IMR-90 (cell line): ENCODE measurements at regions not wholly inside any gene's neighbourhood (a gene's known extent, or its start where the extent isn't known, plus 50 kb on each side); places are given as distances from the start of the nearest gene placed in this dataset.

Experiments used
- ATAC-seq: fragments of 200-7000 bp; cut with Tn5 transposase; 2 replicates; pipeline ENCODE4 v1.9.1; 2020; ENCODE audit warnings: low read depth, mild to moderate bottlenecking, moderate library complexity
- BruUV-seq: library from RNA; stranded (reverse); fragments of 400-500 nt; replicated peaks from 2 replicates; lab custom pipeline; 2021; lab: Mats Ljungman, UMichigan
- CTCF ChIA-PET: fragments of 300-600 bp; formaldehyde crosslinking; extraction: SDS; loops from one replicate; lab custom pipeline; 2021; ENCODE audit warnings: antibody characterized with exemption; lab: Yijun Ruan, JAX
- POLR2A ChIA-PET: fragments of 300-600 bp; sonication (Branson Sonifier 250); formaldehyde crosslinking; loops from one replicate; lab custom pipeline; 2022; ENCODE audit warnings: antibody characterized with exemption; ENCODE audit not compliant: unreplicated experiment; lab: Charles Lee
- DNase-seq: peaks from one replicate; pipeline ENCODE4 v3.0.0; 2013
- H2AFZ ChIP-seq: replicated peaks from 2 replicates; pipeline ENCODE3; 2013; ENCODE audit warnings: low read length, mild to moderate bottlenecking; ENCODE audit not compliant: poor library complexity
- H2AK5ac ChIP-seq: 2 replicates; pipeline ENCODE4 v1.6.1; 2013; ENCODE audit warnings: low read depth, low read length, inconsistent platforms
- H2AK9ac ChIP-seq: replicated peaks from 2 replicates; pipeline ENCODE3; 2013; ENCODE audit warnings: mild to moderate bottlenecking, low read depth, low read length, moderate library complexity; ENCODE audit not compliant: poor library complexity
- H2BK120ac ChIP-seq: 2 replicates; pipeline ENCODE4 v1.6.1; 2013; ENCODE audit warnings: low read depth, low read length, inconsistent platforms
- H2BK15ac ChIP-seq: 3 replicates; pipeline ENCODE4 v1.6.1; 2013; ENCODE audit warnings: low read depth, low read length, inconsistent platforms
- H2BK20ac ChIP-seq: 2 replicates; pipeline ENCODE4 v1.6.1; 2013; ENCODE audit warnings: low read depth, mild to moderate bottlenecking, inconsistent platforms, low read length, moderate library complexity
- H2BK5ac ChIP-seq: 2 replicates; pipeline ENCODE4 v1.6.1; 2013; ENCODE audit warnings: mild to moderate bottlenecking, low read depth, low read length, inconsistent platforms; ENCODE audit not compliant: poor library complexity, severe bottlenecking
- H3K14ac ChIP-seq: replicated peaks from 2 replicates; pipeline ENCODE4 v1.6.1; 2013; ENCODE audit warnings: low read depth, low read length, inconsistent platforms
- H3K18ac ChIP-seq: 2 replicates; pipeline ENCODE4 v1.6.1; 2013; ENCODE audit warnings: low read depth, low read length, control low read depth
- H3K23ac ChIP-seq: 2 replicates; pipeline ENCODE4 v1.6.1; 2013; ENCODE audit warnings: low read depth, low read length, inconsistent platforms
- H3K27ac ChIP-seq: 2 replicates; pipeline ENCODE4 v1.5.1; 2013; ENCODE audit warnings: mild to moderate bottlenecking, control low read depth, low read length; ENCODE audit not compliant: insufficient read depth
- H3K27me3 ChIP-seq: 2 replicates; pipeline ENCODE4 v1.6.1; 2013; ENCODE audit warnings: low read length; ENCODE audit not compliant: control insufficient read depth, insufficient read depth
- H3K36me3 ChIP-seq: 2 replicates; pipeline ENCODE4 v1.6.1; 2013; ENCODE audit warnings: low read length, mixed read lengths; ENCODE audit not compliant: control insufficient read depth, insufficient read depth
- H3K4ac ChIP-seq: 2 replicates; pipeline ENCODE4 v1.6.1; 2013; ENCODE audit warnings: low read depth, low read length, inconsistent platforms
- H3K4me1 ChIP-seq: 2 replicates; pipeline ENCODE4 v1.6.1; 2013; ENCODE audit warnings: low read length, mixed read lengths; ENCODE audit not compliant: control insufficient read depth, insufficient read depth
- H3K4me2 ChIP-seq: 2 replicates; pipeline ENCODE4 v1.6.1; 2013; ENCODE audit warnings: low read depth, mild to moderate bottlenecking, control low read depth, low read length, moderate library complexity
- H3K4me3 ChIP-seq: 2 replicates; pipeline ENCODE4 v1.5.1; 2013; ENCODE audit warnings: low read depth, mild to moderate bottlenecking, control low read depth, low read length, moderate library complexity; ENCODE audit not compliant: insufficient read depth
- H3K56ac ChIP-seq: 2 replicates; pipeline ENCODE4 v1.6.1; 2013; ENCODE audit warnings: low read length, inconsistent platforms; ENCODE audit not compliant: insufficient read depth; ENCODE audit errors: extremely low read depth
- H3K79me1 ChIP-seq, 2 experiments: 2 replicates each; pipeline ENCODE4 v1.6.1; 2013; ENCODE audit warnings: low read length in 2 of 2, inconsistent platforms in 1 of 2, low read depth in 1 of 2
- H3K9ac ChIP-seq: 2 replicates; pipeline ENCODE4 v1.6.1; 2013; ENCODE audit warnings: low read depth, low read length, control low read depth
- H3K9me1 ChIP-seq: 2 replicates; pipeline ENCODE4 v1.6.1; 2013; ENCODE audit warnings: low read length, inconsistent platforms; ENCODE audit not compliant: insufficient read depth
- H3K9me3 ChIP-seq: 2 replicates; pipeline ENCODE4 v1.6.1; 2013; ENCODE audit warnings: low read length; ENCODE audit not compliant: control insufficient read depth, insufficient read depth
- H4K20me1 ChIP-seq: 2 replicates; pipeline ENCODE4 v1.6.1; 2013; ENCODE audit warnings: low read length, inconsistent platforms; ENCODE audit not compliant: insufficient read depth
- H4K5ac ChIP-seq: 2 replicates; pipeline ENCODE4 v1.6.1; 2013; ENCODE audit warnings: mild to moderate bottlenecking, low read depth, low read length, control low read depth
- H4K8ac ChIP-seq, 2 experiments: 2 replicates each; pipeline ENCODE4 v1.6.1; 2013; ENCODE audit warnings: low read depth in 2 of 2, low read length in 2 of 2, control low read depth in 1 of 2, inconsistent platforms in 1 of 2
- H4K91ac ChIP-seq: 2 replicates; pipeline ENCODE4 v1.6.1; 2013; ENCODE audit warnings: low read depth, low read length, inconsistent platforms; ENCODE audit not compliant: insufficient read depth
- BHLHE40 ChIP-seq: fragments of 150-350 bp; IDR thresholded peaks from 2 replicates; pipeline ENCODE4 v1.6.1; 2016; ENCODE audit warnings: mild to moderate bottlenecking, low read depth, low read length
- CHD1 ChIP-seq: IDR thresholded peaks from 2 replicates; pipeline ENCODE4 v1.6.1; 2012; ENCODE audit warnings: low read depth, low read length, improper control_type of control experiment
- CTCF ChIP-seq: conservative IDR thresholded peaks from 2 replicates; pipeline ENCODE4 v1.5.1; 2012; ENCODE audit warnings: mild to moderate bottlenecking, low read depth, low read length, improper control_type of control experiment
- FOS ChIP-seq: fragments of 150-350 bp; IDR thresholded peaks from 2 replicates; pipeline ENCODE4 v1.6.1; 2016; ENCODE audit warnings: low read depth, low read length
- MAFK ChIP-seq: IDR thresholded peaks from 2 replicates; pipeline ENCODE4 v1.6.1; 2012; ENCODE audit warnings: low read depth, low read length, improper control_type of control experiment
- MAZ ChIP-seq: IDR thresholded peaks from 2 replicates; pipeline ENCODE4 v1.6.1; 2012; ENCODE audit warnings: low read depth, mild to moderate bottlenecking, low read length, improper control_type of control experiment, moderate library complexity, borderline replicate concordance
- MXI1 ChIP-seq: IDR thresholded peaks from 2 replicates; pipeline ENCODE4 v1.6.1; 2012; ENCODE audit warnings: low read depth, mild to moderate bottlenecking, low read length, moderate library complexity, borderline replicate concordance
- NFE2L2 ChIP-seq: fragments of 150-350 bp; IDR thresholded peaks from 2 replicates; pipeline ENCODE4 v1.6.1; 2016; ENCODE audit warnings: low read depth, mild to moderate bottlenecking, low read length
- POLR2A ChIP-seq: IDR thresholded peaks from 2 replicates; pipeline ENCODE4 v1.6.1; 2012; ENCODE audit warnings: mild to moderate bottlenecking, low read depth, low read length
- RAD21 ChIP-seq: IDR thresholded peaks from 2 replicates; pipeline ENCODE4 v1.6.1; 2012; ENCODE audit warnings: low read length, improper control_type of control experiment
- RCOR1 ChIP-seq: IDR thresholded peaks from 2 replicates; pipeline ENCODE4 v1.6.1; 2012; ENCODE audit warnings: mild to moderate bottlenecking, low read length, improper control_type of control experiment; ENCODE audit not compliant: insufficient replicate concordance
- SMC3 ChIP-seq: fragments of 150-350 bp; IDR thresholded peaks from 2 replicates; pipeline ENCODE4 v1.6.1; 2016; ENCODE audit warnings: low read depth, mild to moderate bottlenecking, antibody characterized with exemption, low read length, moderate library complexity
- WGBS, 2 experiments: methylation state at CpG; one replicate each; pipeline versions ENCODE4 v1.1.5 to v1.1.7; 2013; ENCODE audit warnings: missing lambda C conversion rate in 2 of 2; ENCODE audit not compliant: insufficient read length in 1 of 2; ENCODE audit errors: extremely low coverage in 2 of 2; 5-methylcytosine and 5-hydroxymethylcytosine counted together
- dilution Hi-C: fragments of 300-500 bp; cut with HindIII; formaldehyde crosslinking; loops from one replicate; pipeline ENCODE4 v1.14.3; 2018; ENCODE audit warnings: low sequenced_read_pairs; ENCODE audit not compliant: unreplicated experiment
- in situ Hi-C: fragments of 300-500 bp; cut with MboI; formaldehyde crosslinking; loops from 3 replicates; pipeline ENCODE4 v1.14.3; 2019; ENCODE audit warnings: low sequenced_read_pairs, inconsistent platforms, mixed read lengths
- intact Hi-C: fragments of 100-400 bp; cut with micrococcal nuclease; formaldehyde crosslinking; loops from 2 replicates; pipeline ENCODE4 v1.10.0; 2022
- TF ChIP-seq, protein P1 (sequence below): fragments of 150-350 bp; IDR thresholded peaks from 2 replicates; pipeline ENCODE4 v1.6.1; 2017; ENCODE audit warnings: mild to moderate bottlenecking, antibody characterized with exemption, low read length, low read depth

DNA sequence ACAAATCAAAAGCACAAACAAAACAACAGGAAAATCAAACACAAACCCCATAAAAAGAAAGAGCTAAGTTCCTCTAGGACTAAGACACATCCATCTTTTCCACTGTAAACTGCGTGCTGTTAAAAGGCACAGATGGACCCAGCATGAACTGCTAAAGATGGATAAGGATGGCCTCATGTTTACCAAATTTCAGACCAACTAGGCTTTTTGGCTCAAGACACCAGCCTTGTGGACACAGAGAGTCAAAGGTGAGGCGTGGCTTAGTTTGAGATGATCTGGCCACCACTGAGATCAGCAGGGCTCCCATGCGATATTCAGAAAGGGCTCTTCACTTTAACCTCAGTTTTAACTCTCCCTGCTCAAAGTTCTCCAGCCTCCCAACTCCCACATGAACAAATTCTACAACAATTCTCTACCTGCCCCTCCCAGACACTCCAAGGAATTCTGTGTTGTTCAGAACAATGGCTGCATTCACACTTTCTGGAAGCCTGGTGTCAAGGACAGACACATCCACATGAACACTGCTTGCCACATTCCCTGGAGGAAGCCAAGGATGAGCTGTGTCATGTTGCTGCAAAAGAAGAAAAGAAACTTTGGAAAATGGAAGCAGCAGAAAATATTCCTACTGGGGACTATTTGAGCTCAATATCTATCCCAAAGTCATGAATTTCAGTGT is 198.4 kb upstream of the LRRN1 start:
- TF ChIP-seq, protein P1, sequence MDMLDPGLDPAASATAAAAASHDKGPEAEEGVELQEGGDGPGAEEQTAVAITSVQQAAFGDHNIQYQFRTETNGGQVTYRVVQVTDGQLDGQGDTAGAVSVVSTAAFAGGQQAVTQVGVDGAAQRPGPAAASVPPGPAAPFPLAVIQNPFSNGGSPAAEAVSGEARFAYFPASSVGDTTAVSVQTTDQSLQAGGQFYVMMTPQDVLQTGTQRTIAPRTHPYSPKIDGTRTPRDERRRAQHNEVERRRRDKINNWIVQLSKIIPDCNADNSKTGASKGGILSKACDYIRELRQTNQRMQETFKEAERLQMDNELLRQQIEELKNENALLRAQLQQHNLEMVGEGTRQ = no peak
- TF ChIP-seq NFE2L2 (no peak), CHD1 (no peak), SMC3 (no peak), BHLHE40 (no peak), RCOR1 (no peak), FOS (no peak), RAD21 (no peak), POLR2A (no peak), MAZ (no peak), MAFK (no peak), MXI1 (no peak), CTCF (no peak)
- H3K9me1 ChIP-seq = no peaks in the 10 kb centered on the region
- no peak for ATAC-seq
- H3K4ac ChIP-seq = no peak overlapping the region
- H3K4me3 ChIP-seq = no peak overlapping the region
- no peaks in the 10 kb centered on the region for H4K20me1 ChIP-seq
- no peak overlapping the region for H4K5ac ChIP-seq
- no peak overlapping the region for H3K4me2 ChIP-seq
- H3K36me3 ChIP-seq = no peaks in the 10 kb centered on the region
- intact Hi-C loops (no loop called here), dilution Hi-C loops (no loop called here), in situ Hi-C loops (no loop called here)
- 30% methylated on average over 2 of the region's 3 CpGs; no CpG with 5 or more reads in 1 of the 2 experiments for WGBS, 2 experiments
- H2AFZ ChIP-seq = no peak overlapping the region
- no peak overlapping the region for H3K9ac ChIP-seq
- H2AK5ac ChIP-seq = no peak overlapping the region
- no peak overlapping the region for H2BK20ac ChIP-seq
- no TSS peak for BruUV-seq
- no peak overlapping the region for H2BK15ac ChIP-seq
- ChIA-PET CTCF (no interaction called here), POLR2A (no interaction called here)
- no peak overlapping the region for H3K56ac ChIP-seq
- H3K4me1 ChIP-seq = no peaks in the 10 kb centered on the region
- no peaks in the 10 kb centered on the region for H3K79me1 ChIP-seq
- H4K8ac ChIP-seq = no peak overlapping the region
- no peak overlapping the region for H3K27ac ChIP-seq
- H4K91ac ChIP-seq = no peak overlapping the region
- no peak overlapping the region for H3K14ac ChIP-seq
- no peak overlapping the region for H3K23ac ChIP-seq
- DNase-seq = no peak
- no peaks in the 10 kb centered on the region for H3K27me3 ChIP-seq
- no peak overlapping the region for H2BK120ac ChIP-seq
- H2AK9ac ChIP-seq = no peak overlapping the region
- no peak overlapping the region for H2BK5ac ChIP-seq
- H3K9me3 ChIP-seq = peaks cover 21% of the 10 kb centered on the region
- no peak overlapping the region for H3K18ac ChIP-seq
